ENCODE measurements at regions not wholly inside any gene's neighbourhood (a gene's known extent, or its start where the extent isn't known, plus 50 kb on each side); places are given as distances from the start of the nearest gene placed in this dataset.

DNA sequence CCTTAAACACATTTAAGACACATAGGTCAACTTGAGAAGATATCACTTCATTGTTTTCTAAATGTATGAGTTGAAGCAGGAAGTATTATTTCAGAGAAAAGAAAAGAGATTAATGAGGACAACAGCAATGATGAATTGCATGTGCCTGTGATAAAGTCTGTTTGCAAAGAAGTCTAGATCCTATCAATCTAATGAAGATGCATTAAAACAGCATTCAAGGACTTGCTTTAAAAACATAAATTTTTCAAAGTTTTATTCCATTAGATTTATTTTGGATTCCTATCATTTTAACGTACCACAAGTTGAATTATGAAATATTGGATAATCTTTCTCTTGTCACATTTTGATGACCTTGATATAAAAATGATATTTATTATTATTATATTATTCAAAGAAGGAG, 642.5 kb upstream of the CCDC54 start:
- no peaks in the 10 kb centered on the region for H3K79me2 ChIP-seq (replicated peaks; ENCODE audit: insufficient read depth)
- TF ChIP-seq ZNF331 (CRISPR knock-in tag; IDR thresholded peaks at IDR 0.05; ENCODE audit: low read depth): no peak
- TF ChIP-seq POLR2AphosphoS5 (IDR thresholded peaks at IDR 0.05; ENCODE audit: low read depth): no peak
- no peak for TF ChIP-seq STAT1 (IDR thresholded peaks at IDR 0.05; ENCODE audit: unreplicated experiment)
- TF ChIP-seq CTCF (conservative IDR thresholded peaks at IDR 0.05; ENCODE audit: low read depth in 2 of 2): no peak
- no peak for TF ChIP-seq ZNF114 (CRISPR knock-in tag; IDR thresholded peaks at IDR 0.05)
- TF ChIP-seq CREB1 (CRISPR knock-in tag; IDR thresholded peaks at IDR 0.05; ENCODE audit: low read depth): no peak
- no peak for TF ChIP-seq NANOG (IDR thresholded peaks at IDR 0.05; ENCODE audit: borderline replicate concordance)
- no peak for TF ChIP-seq REST (IDR thresholded peaks at IDR 0.05; ENCODE audit: unreplicated experiment)
- TF ChIP-seq EZH2 (IDR thresholded peaks at IDR 0.05; ENCODE audit: low read depth, unreplicated experiment): no peak
- TF ChIP-seq ETS1 (IDR thresholded peaks at IDR 0.05): no peak
- TF ChIP-seq ZNF462 (CRISPR knock-in tag; IDR thresholded peaks at IDR 0.05): no peak
- TF ChIP-seq JUNB (IDR thresholded peaks at IDR 0.05; ENCODE audit: unreplicated experiment): no peak
- TF ChIP-seq EZH2phosphoT487 (IDR thresholded peaks at IDR 0.05; ENCODE audit: unreplicated experiment): no peak
- Mint-ChIP-seq H3K4me3 (no peak overlapping the region), H3K9me3 (no peaks in the 10 kb centered on the region), H3K27ac (no peak overlapping the region), H3K36me3 (ENCODE audit: low read depth) (0 out of 3 replicates have a peak, but pooled peaks cover 4% of the 10 kb centered on the region), H3K4me1 (0 out of 3 replicates have a peak, but pooled peaks cover under 1% of the 10 kb centered on the region), H3K27me3 (ENCODE audit: insufficient read depth, low read depth, poor library complexity) (no peaks in the 10 kb centered on the region)
- no peak overlapping the region for H2AFZ ChIP-seq
- no peaks in the 10 kb centered on the region for H4K20me1 ChIP-seq (replicated peaks; ENCODE audit: insufficient read depth)
- H3K4me3 ChIP-seq: no peak overlapping the region
- no peak for ATAC-seq
- no peaks in the 10 kb centered on the region for H3K36me3 ChIP-seq (ENCODE audit: insufficient read depth)
- no peaks in the 10 kb centered on the region for H3F3A ChIP-seq (replicated peaks; ENCODE audit: low read depth)
- peaks cover 6% of the 10 kb centered on the region; the same call in 1 of the 2 replicates for H3K9me2 ChIP-seq (ENCODE audit: insufficient read depth)
- no peak overlapping the region for H3K4me2 ChIP-seq
- no peak for DNase-seq (ENCODE audit: low spot score)
- no peak overlapping the region for H3K27ac ChIP-seq (ENCODE audit: low read depth)
- H3K4me1 ChIP-seq (ENCODE audit: insufficient read depth): no peaks in the 10 kb centered on the region
- no peaks in the 10 kb centered on the region for H3K27me3 ChIP-seq (ENCODE audit: insufficient read depth)

Data from GM23338 (cell line).